Hematopoietic multipotent progenitor cell (in vitro differentiated cells): ENCODE measurements at regions not wholly inside any gene's neighbourhood (a gene's known extent, or its start where the extent isn't known, plus 50 kb on each side); places are given as distances from the start of the nearest gene placed in this dataset.

Experiments used
- DNase-seq, 3 donors: peaks; one replicate each; pipeline ENCODE4 v3.0.0-alpha.2; 2011 to 2015; ENCODE audit warnings: low read depth in 2 of 3, low spot score in 2 of 3

DNA sequence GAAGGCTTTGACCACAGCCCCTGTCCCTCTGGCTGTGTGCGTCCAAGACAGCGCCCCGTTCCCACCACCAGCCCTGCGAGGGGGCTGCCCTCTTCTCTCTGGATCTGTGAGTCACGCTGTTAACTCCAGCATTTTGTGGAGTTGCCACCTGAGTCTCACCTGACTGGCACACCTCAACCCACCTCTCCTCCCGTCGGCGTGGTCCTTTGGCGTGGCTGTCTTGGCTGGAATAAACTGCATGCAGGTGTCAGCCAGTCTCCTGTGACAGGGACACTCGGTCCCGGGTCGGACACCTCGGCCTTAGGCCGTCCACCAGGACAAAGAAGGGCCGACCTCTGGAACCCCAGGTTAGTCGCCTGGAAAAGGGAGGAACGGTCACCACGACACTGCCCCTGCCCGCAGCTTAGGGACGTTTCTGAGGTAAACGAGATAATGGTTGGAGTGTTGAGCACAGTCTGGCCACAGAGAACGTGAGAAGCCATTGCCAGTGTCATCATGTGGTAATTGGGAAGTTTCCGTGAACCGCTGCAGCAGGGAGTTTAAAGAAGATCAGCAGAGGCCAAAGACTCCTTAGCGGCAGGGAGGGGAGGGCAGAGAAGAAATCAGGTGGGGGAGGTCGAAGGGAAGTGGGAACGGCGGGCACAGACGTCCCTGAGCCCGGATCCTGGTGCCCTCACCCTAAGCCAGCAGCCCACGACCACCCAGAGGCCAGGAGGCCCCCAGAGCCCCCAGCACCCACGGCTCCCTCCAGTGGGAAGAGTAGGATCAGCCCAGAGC lies 73.6 kb upstream of the FAM20C start:
- peak in 1 of 3 donors; percentile 21 for DNase-seq

DNA sequence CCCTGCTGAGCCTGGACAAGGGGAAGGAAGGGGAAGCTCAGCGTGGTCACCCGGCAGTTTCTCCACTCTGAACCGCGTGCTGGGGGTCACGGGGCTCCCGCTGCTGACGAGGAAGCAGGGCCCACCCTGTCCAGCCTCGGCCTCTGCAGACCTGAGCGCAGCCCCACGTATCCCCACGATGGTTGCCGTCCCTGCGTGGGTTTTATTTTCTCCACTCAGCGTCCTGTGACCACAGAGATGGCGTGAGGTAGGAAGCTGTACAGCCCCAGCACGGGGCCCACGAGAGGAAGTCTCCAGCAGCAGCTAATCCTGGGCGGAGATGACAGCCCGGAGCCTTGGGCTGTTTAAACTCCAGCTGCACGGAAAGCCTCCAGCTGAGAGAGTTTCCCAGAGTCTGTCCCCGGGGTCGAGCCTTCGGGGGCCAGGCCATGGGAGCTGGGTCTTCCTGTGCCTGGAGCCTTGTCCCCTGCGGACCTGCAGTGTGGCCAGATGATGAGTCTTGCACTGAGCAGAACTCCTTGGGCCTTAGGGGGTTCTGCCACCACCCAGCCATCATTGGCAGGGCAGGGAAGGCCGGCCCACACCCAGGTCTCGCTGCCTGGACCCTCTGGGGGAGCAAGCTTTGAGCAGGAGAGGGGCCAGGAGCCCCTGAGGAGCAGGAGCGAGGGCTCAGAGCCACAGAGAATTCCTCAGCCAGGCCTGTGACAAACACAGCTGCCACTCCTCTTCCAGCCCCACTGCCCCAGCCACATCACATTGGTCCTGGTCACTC lies 72.8 kb upstream of the FAM20C start:
- DNase-seq = peak in 1 of 3 donors; percentile 46

DNA sequence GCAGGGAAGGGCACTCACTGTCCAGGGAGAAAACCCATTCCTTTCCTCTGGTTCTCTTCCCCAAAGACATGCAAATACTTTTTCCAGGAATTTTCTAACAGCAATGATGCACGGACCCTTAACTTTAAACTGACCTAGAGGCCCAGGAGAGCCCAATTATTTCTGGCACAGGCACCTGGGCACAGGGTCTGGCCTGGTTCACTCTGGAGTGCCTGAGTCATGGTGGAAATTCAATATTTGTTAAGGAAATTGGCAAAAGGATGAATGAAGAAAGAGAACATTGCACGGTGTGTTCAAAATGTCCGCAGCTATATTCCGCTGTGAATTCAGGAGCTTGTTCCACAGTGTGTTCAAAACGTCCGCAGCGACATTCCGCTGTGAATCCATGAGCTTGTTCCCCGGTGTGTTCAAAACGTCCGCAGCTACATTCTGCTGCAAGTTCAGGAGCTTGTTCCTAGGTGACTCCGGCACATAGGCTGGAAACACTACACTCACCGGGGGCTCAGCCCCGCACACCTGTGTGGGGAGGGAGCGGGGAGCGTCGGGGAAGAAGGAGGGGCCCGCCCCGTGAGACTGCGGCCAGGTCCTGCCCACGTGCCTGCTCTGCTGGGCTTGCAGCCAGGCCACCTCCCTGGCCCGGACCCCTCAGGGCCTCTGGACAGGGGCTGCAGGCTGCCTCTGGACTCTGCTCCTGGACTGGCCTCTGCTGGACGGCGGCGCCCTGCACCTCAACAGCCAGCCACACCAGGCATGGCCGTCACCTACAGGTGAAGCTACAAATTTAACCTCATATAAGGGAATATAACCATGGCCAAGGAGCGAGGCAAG lies 72.0 kb upstream of the FAM20C start:
- no peak for DNase-seq

DNA sequence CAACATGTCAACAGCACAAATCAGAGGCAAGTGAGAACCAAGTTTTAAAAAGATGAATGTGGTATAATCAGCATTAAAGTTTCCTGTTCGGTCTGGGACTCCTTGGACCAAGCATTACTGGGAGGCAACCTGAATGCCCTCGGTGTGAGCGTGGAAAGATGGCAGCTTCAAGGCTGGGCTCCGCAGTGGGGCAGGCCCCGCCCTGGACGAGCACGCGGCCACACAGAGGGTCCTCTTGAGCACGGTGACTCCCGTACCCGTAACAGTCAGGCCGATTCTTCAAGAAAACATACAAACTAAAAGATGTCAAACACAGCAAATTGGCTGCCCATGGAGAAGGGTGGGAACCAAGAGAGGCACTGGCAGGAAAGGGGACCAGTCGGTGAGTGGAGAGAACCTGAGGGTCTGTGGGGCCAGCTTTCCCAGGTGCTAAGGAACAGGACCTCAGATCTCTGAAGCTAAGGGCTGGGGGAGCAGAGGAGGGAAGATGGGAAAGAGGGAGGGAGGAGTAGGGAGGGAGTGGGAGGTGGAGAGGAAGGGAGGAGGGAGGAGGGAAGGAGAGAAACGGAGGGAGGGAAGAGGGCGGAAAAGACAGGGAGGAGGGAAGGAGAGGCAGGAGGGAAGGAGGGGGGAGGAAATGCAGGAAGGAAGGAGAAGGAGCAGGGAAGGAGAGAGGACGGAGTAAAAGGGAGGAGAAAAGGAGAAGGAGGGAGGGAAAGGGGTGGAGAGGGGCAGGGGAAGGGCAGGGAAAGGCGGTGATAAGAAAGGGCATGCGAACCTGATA lies 71.2 kb upstream of the FAM20C start:
- no peak for DNase-seq

DNA sequence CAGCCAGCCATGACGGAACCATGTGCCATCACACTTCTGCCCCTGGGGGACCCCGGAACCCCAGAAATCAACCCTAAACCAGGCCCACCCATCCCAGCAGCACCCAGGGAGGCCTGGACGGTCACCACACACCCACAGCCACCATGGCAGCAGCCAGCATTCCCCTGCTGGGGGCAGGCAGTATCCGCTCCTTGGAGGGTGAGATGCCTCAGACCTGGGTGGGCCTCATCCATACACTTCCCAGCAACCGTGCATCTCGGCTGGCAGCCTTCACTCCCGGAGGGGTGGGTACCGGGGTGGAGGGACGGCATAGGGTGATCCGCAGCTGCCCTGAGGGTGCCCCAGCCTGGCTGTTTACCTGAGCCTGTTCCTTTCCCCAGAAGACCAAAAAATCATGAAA lies 69.1 kb upstream of the FAM20C start:
- no peak for DNase-seq

DNA sequence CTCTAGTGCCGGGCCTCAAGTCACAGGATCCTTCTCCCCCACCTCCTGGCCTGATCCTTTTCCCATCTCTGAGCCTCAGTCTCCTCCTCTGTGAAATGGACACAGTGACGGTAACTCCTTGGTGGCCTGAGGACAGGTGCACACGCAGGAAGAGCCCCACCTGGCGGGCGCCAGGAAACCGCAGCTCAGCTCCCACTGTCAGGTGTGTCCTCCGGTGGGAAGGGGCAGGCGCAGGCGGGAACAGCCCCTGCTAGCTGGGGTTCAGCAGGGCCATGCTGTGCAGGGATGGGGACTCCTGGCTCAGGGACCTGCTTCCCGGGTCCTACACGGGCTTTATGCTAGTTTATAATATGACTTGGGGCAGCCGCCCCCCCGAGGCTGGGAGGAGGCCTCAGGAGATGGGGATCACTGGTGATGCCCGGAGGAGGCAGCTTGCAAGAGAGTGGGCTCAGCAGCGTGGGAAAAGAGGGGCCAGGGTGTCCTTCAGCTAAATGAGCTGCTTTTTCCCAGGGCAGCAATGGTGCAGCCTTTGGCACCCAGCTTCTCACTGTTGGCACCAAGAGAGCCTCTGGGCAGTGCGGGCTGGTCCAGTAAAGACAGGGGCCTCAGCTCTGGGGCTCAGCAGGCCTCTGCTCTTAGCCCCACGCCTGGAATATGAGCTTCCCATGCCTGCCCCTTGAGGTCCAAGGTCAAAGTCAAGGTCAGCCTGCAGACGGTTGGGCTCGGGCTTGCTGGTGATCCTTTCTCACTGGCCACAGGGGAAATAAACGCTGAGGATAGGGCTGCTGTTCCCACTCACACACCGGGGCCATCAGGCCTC lies 68.0 kb upstream of the FAM20C start:
- no peak for DNase-seq

DNA sequence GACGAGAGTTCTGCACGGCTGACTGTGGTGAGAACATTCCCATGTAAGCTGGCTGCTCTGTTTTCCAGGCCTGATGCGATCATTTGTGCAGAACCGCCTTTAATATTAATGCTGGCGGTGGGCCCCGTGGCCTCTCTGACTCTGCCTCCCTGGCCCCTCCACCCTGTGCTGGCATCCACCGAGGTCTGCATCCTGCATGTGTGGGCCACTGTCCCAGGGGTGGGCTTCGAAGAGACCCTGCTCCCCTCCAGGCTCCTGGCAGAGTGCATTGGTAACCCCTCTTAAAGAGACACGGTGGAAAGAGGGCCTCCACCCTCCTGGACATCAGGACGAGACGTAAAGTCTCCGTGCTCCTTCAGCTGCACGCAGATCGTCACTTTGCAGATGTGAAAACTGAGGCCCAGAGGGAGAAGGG lies 67.3 kb upstream of the FAM20C start:
- no peak for DNase-seq

DNA sequence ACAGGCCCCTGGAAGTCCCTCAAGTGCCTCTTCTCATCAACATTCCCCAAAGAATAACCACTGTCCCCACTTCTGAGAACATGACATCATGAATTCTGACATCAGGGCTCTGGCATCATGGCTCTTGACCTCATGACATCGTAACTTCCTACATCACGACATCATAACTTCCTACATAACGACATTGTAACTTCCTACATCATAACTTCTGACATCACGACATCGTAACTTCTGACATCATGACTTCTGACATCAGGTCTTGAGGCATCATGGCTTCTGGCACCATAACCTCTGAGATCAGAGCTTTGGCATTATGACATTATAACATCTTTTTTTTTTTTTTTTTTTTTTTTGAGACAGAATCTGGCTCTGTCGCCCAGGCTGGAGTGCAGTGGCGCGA lies 66.7 kb upstream of the FAM20C start:
- no peak for DNase-seq

DNA sequence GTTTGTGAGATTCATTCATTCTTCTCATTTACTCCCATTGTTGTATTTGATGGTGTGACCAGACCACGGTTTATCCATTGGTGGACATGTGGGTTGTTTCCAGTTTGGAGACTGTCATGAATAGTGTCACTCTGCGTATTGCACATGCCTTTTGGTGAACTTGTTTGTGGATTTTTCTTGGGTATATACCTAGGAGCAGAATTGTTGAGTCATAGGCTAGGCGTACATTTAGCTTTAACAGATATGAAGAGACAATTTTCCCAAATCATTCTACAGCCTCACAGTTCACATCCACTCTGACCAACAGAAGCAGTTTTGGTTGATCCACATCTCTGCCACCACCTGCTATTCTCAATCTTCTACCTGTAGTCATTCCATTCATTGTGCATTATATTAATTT lies 66.0 kb upstream of the FAM20C start:
- DNase-seq = no peak

DNA sequence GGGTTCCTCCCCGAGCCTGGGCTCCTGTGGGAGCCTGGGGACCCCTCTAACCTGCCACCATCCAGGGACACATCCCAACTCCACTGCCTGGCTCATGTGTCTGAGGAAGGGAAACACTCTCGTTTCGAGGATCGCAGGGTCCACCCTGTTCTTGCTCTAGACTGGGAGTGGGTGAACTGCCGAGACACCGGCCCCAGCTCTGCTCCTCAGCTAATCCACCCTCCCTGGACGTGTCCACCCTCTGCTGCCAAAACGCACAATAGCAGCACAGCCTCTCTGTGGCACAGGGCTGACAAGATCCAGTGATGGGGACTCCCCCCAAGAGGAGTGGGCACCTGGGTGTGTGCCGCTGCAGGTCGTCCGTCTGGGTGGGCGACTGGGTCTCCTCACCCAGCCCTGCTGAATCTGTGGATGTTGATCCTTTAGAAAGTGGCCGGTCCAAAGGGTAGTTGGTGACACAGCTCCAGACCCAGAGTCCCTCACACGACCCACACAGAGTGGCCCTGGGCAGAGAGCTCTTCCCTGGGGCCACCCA lies 65.2 kb upstream of the FAM20C start:
- DNase-seq = no peak

DNA sequence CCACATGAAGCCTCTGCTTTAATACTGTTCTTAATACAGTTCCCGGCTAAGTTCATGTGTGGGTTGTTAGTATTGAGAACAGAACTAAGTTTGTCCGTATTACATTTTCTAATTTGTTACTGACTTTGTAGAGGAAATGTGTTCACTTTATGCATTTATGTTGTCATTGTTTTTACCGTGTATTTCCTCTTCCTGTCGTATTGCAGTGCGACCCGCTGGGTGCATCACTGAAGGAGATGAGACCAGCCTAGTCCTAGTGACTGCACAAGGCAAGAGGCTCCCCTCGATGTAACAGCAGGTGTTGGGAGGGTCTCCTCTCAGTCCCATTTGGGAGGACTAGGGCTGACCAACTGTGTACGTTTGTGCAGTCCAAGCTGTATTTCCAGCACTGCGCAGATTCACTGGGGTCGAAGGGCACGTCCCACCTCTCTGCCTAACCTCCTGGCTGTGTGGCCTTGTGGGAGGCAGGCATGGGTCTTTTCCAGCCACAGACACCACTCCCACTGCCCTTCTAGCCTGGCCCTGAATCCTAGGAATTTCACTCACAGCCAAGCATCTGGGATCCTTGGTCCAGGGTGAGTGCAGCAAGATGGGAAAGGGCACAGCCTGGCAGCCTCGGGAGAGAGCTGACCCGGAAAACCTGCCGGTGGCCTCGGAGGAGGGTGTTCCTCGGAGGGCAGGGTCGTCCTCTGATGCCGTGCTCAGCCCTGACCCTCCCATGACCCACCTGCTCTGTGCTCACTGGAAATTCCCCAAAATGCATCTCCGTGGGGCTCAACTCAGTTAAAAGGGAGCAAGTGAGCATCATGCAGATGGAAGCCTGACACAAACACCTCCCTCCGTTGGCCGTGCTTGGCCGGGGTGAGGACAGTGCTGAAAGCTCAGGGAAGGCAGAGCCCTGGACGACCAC lies 63.9 kb upstream of the FAM20C start:
- DNase-seq = no peak

DNA sequence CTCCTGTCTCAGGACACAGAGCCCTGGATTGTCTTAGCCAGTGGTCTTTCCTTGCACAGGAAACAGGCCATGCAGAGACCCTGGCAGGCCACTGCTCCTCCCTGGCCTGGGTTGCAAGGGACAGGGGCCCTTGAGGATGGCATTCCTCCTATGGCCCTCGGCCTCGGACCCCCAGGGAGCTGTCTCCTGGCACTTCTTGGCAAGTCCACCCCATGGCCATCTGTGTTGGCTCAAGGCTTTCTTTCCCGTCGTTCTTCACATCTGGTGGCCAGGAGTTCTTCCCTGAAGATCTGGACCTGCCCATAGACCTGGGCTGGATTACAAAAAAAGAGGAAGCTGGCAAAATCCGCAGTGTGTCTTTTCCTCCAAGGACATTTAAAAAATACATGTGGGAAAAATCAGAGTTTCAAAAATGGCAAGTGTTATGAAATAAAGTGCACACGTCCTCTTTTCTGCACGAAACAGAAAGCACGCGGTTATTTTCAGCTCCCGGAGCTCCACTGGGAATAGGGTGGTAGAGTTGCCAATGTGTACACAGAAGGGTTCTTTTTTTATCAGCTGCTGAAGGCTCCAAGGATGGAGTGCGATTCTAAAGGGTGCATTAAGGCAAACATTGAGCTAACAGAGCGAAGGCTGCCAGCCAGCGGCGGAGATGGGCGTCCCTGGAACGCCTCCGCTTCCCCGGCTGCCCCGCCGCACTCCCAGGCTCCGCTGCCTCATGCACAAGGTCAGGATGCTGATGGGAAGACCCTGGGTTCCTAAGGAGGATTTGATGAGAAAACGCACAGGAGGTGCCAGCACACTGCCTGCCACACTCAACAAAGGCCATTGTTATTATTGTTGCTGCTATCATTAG lies 62.8 kb upstream of the FAM20C start:
- DNase-seq = no peak

DNA sequence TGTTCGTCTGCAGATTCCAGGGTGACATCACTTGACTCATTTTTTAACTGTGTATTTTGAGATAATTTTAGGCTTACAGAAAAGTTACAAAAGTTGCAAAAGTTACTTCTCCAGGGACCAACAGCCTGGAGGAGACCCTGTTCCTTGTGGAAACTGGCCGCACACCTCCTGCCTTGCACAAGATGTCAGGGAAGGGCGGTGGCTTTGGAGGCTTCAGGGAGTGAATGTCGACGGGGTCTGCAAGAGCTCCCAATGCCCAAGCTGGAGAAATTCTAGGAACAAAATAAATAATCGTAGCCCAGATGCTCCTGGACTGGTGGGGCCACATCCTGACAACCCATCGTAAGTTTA lies 62.2 kb upstream of the FAM20C start:
- DNase-seq = no peak

DNA sequence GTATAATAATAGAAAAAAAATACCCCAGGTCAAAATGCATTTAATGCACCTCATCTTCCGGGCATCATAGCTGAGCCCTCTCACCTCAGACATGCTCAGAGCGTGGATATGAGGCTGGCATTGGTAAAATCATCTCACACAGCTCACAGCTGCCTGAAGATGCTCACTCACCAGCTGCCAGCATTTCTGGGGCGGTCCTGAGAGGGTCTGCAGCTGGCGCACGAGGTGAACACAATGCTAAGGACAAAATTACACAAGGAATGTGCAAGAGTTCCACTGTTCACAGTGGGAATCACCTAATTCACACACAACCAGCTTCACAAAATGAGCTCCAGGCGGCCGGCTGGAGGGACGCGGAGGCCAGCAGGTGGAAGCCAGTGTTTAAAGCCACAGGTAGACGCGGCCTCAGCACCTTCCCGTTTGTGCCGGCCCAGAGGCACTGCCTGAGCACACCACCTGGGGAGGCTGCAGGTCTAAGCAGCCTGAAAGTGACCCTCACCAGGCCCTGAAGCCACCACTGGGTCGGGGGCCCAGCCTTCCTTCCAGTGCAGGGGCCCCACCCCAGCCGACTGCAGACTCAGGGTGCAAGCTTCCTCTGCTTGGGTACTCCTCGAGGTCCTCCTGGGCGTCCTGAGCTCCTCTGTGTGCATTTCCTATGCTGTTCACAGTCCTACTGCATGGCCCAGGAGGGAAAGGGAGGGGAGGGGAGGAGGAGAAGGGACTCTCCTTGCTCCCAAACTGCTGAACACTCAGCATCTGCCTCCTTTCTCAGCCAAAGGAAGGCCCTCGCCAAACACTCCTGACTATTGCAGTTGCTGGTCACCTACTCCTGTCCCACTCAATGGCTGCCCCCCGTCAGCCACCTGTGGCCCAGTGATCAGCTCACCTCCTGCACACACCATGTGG lies 61.2 kb upstream of the FAM20C start:
- no peak for DNase-seq

DNA sequence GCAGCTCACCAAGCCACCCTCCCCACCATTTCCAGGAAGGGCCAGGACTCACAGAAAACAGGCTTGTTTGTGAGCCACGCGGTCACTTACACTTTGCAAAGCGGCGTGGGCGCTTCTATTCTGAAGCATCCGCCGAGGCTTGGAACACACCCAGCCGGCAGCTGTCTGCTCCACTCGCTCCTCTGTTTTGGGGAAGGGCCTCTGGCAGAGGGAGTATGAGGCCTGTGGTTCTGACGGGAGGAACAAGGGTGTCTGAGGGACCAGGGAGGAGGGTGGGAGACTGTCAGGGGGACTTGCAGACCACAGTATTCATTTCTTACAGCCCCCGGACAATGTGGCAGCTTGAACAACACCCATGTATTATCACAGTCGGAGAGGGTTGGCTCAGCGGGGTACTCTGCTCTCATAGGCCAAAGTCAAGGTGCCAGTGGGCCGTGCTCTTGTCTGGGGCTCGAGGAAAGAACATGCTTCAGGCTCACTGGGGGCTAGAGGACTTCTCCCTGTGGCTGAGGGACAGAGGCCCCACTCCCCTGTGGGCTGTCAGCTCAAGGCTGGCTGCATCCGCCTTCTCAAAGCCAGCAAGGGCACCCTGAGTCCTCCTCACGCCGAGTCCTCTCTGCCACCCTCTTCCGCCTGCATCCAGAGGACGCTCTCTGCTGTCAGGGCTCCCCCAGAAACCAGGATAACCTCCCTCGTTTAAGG lies 60.4 kb upstream of the FAM20C start:
- no peak for DNase-seq

DNA sequence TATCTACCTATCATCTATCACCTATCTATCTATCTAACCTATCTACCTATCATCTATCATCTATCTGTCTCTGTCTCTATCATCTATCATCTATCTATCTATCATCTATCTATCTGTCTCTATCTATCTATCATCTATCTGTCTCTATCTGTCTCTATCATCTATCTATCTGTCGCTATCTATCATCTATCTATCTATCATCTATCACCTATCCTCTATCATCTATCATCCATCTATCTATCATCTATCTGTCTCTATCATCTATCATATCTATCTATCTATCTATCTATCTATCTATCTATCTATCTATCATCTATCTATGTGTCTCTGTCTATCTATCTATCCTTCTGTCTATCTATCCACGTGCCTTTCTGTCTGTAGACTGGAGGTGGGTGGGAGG lies 59.5 kb upstream of the FAM20C start:
- no peak for DNase-seq
